ENCODE measurements at regions not wholly inside any gene's neighbourhood (a gene's known extent, or its start where the extent isn't known, plus 50 kb on each side); places are given as distances from the start of the nearest gene placed in this dataset.

GRCh38 chr2:221002101-221002685 is 569.9 kb downstream of the EPHA4 start:
- no peaks in the 10 kb centered on the region for H3K36me3 ChIP-seq
- H3K4me1 ChIP-seq = no peaks in the 10 kb centered on the region
- H3K9me3 ChIP-seq (replicated peaks in 1 of 11) = no peaks in the 10 kb centered on the region
- no peak overlapping the region for H3K27ac ChIP-seq
- no peak overlapping the region for H3K4me2 ChIP-seq
- no peak overlapping the region for H3K4me3 ChIP-seq
- TF ChIP-seq Cebpa-rat (IDR thresholded peaks at IDR 0.05) = no peak
- no peaks in the 10 kb centered on the region for H4K20me1 ChIP-seq
- no peak overlapping the region for H3K9ac ChIP-seq
- H3K27me3 ChIP-seq = no peaks in the 10 kb centered on the region

DNA sequence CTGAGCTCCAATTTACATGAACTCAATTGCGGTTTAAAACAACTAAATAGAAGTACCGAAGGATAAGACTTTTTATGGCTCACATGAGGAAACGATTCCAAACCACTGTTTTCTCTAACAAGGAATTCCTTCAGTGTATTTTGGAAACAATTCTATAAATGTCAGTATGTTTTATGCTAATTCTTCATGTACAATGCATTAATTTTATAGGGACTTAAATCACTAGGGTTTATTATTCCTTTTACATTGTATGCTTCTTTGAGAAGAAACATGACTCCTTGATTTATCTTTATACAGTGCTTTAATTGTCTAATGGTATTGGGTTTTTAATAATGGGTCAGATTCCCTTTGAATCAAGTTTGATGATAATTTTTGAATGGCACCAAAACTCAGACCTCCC is 566.8 kb downstream of the EPHA4 start:
- H3K4me2 ChIP-seq = no peak overlapping the region
- no peak overlapping the region for H3K9ac ChIP-seq
- TF ChIP-seq Cebpa-rat (IDR thresholded peaks at IDR 0.05) = no peak
- H3K36me3 ChIP-seq = no peaks in the 10 kb centered on the region
- no peaks in the 10 kb centered on the region for H3K4me1 ChIP-seq
- H3K4me3 ChIP-seq = no peak overlapping the region
- H4K20me1 ChIP-seq = no peaks in the 10 kb centered on the region
- no peaks in the 10 kb centered on the region for H3K27me3 ChIP-seq
- no peaks in the 10 kb centered on the region for H3K9me3 ChIP-seq (replicated peaks in 1 of 11)
- no peak overlapping the region for H3K27ac ChIP-seq

DNA sequence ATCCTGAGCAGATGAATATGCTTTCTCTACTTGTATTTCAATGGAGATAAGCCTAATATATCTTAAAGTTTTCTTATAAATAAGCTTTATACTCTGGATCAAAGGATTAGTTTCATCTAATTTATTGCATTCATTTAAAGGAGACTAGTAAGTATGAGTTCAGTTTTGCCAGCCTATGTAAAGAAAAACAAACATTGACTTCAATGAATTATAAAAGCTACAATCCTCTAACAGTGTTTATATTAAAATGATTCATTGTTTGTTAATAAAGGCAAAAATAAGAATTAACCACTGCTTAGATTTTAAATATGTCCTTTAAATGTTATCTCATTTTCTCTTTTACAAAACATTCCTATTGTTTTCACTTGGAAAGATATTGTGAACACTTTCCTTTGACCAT is 566.0 kb downstream of the EPHA4 start:
- H3K27ac ChIP-seq = no peak overlapping the region
- H3K4me3 ChIP-seq = no peak overlapping the region
- no peaks in the 10 kb centered on the region for H3K27me3 ChIP-seq
- no peak for TF ChIP-seq Cebpa-rat (IDR thresholded peaks at IDR 0.05)
- H4K20me1 ChIP-seq = no peaks in the 10 kb centered on the region
- no peaks in the 10 kb centered on the region for H3K4me1 ChIP-seq
- H3K9me3 ChIP-seq (replicated peaks in 1 of 11) = no peaks in the 10 kb centered on the region
- no peak overlapping the region for H3K4me2 ChIP-seq
- no peaks in the 10 kb centered on the region for H3K36me3 ChIP-seq
- no peak overlapping the region for H3K9ac ChIP-seq

- H3K4me3 ChIP-seq = no peak overlapping the region
- H3K27ac ChIP-seq = no peak overlapping the region
- TF ChIP-seq Cebpa-rat (IDR thresholded peaks at IDR 0.05) = no peak
- H3K36me3 ChIP-seq = no peaks in the 10 kb centered on the region
- H3K27me3 ChIP-seq = no peaks in the 10 kb centered on the region
- H3K4me2 ChIP-seq = no peak overlapping the region
- no peaks in the 10 kb centered on the region for H3K4me1 ChIP-seq
- H4K20me1 ChIP-seq = no peaks in the 10 kb centered on the region
- no peaks in the 10 kb centered on the region for H3K9me3 ChIP-seq (replicated peaks in 1 of 11)
- H3K9ac ChIP-seq = no peak overlapping the region
Observed at GRCh38 chr2:221016551-221016950, 555.6 kb downstream of the EPHA4 start.

DNA sequence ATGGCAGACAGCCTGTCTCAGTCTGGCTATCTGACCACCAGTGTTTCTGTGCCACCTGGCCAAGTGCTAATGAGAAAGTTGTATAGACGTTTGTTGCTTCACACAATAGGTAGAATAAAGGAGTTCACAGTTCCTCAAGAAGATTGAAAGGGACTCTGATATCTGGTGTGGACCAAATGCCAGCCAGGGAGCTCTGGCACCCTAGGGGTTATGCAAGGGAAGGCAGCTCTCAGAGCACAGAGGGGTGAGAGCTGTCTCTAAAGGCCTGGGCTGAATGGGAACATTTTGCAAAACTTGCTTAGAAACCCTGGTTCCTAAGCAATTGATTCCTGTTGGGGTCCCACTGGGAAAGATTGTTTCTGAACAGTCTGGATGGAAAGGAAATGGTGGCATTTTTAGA is 553.8 kb downstream of the EPHA4 start:
- Histone ChIP-seq H3K36me3 (no peaks in the 10 kb centered on the region), H3K9me3 (replicated peaks in 1 of 11) (no peaks in the 10 kb centered on the region), H3K4me2 (no peak overlapping the region), H3K27ac (no peak overlapping the region), H3K4me1 (no peaks in the 10 kb centered on the region), H4K20me1 (no peaks in the 10 kb centered on the region), H3K4me3 (no peak overlapping the region), H3K27me3 (no peaks in the 10 kb centered on the region), H3K9ac (no peak overlapping the region)
- TF ChIP-seq Cebpa-rat (IDR thresholded peaks at IDR 0.05) = no peak

DNA sequence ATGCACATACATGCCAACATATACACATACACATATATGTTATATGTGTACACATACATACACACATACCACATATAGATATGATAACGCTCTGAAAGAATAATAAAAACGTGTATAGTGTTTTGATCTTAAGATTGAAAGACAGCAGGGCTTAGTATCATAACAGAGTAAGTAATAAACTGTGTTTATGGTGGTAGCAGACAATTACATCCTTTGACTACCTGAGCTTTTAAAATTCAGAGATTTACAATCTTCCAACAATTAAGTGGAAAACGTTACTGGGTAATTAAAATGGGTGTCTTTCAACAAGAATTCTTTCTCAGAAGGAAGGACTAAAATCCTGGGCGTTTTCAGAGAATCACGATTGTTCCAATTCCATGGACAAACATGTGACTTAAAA is 552.4 kb downstream of the EPHA4 start:
- Histone ChIP-seq H3K9me3 (replicated peaks in 1 of 11) (no peaks in the 10 kb centered on the region), H3K36me3 (no peaks in the 10 kb centered on the region), H3K4me1 (peaks cover 0 to 2% (median under 1%) of the 10 kb centered on the region in 10 experiments; a peak in 7 of 20 replicates), H3K9ac (no peak overlapping the region), H3K27me3 (no peaks in the 10 kb centered on the region), H4K20me1 (no peaks in the 10 kb centered on the region), H3K27ac (no peak overlapping the region), H3K4me3 (no peak overlapping the region), H3K4me2 (no peak overlapping the region)
- TF ChIP-seq Cebpa-rat (IDR thresholded peaks at IDR 0.05) = no peak

DNA sequence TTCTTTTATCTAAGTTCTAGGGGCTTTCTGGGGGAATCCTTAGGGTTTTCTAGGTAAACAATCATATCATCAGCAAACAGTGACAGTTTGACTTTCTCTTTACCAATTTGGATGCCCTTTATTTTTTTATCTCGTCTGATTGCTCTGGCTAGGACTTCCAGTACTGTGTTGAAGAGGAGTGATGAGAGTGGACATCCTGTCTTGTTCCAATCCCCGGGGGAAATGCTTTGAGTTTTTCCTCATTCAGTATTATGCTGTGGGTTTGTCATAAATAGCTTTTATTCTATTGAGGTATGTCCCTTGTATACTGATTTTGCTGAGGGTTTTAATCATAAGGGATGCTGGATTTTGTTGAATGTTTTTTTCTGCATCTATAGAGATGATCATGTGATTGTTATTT is 549.5 kb downstream of the EPHA4 start:
- Histone ChIP-seq H3K9ac (no peak overlapping the region), H3K4me3 (no peak overlapping the region), H4K20me1 (no peaks in the 10 kb centered on the region), H3K9me3 (replicated peaks in 1 of 11) (peaks cover 0 to 7% (median 0%) of the 10 kb centered on the region in 11 experiments; a peak in 3 of 22 replicates), H3K4me2 (no peak overlapping the region), H3K27me3 (no peaks in the 10 kb centered on the region), H3K27ac (no peak overlapping the region), H3K36me3 (no peaks in the 10 kb centered on the region), H3K4me1 (peaks cover 6 to 13% (median 11%) of the 10 kb centered on the region in 10 experiments; a peak in 17 of 20 replicates)
- no peak for TF ChIP-seq Cebpa-rat (IDR thresholded peaks at IDR 0.05)

DNA sequence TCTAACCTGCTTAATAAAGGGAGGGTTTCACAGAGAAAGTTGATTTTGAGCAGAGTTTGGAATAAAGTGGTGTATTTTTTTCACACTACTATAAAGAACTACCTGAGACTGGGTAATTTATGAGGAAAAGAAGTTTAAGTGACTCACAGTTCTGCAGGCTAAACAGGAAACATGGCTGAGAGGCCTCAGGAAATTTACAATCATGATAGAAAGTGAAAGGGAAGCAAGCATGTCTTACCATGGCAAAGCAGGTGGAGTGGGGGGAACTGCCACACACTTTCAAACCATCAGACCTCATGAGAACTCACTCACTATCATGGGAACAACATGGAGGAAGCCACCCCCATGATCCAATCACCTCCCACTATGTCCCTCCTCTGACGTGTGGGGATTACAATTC is 546.7 kb downstream of the EPHA4 start:
- H3K36me3 ChIP-seq = no peaks in the 10 kb centered on the region
- H3K27ac ChIP-seq = 0 out of 22 replicates have a peak overlapping the region, but pooled peaks of 1 of the 11 experiments have one; percentile 16
- no peaks in the 10 kb centered on the region for H4K20me1 ChIP-seq
- peaks cover 0 to 7% (median 0%) of the 10 kb centered on the region in 11 experiments; a peak in 3 of 22 replicates for H3K9me3 ChIP-seq (replicated peaks in 1 of 11)
- H3K4me3 ChIP-seq = no peak overlapping the region
- peak overlapping the region; percentile 11 to 63 (median 42); a peak in 19 of 22 replicates for H3K4me2 ChIP-seq
- H3K9ac ChIP-seq = no peak overlapping the region
- peaks cover 6 to 13% (median 11%) of the 10 kb centered on the region in 10 experiments; a peak in 17 of 20 replicates for H3K4me1 ChIP-seq
- no peaks in the 10 kb centered on the region for H3K27me3 ChIP-seq
- no peak for TF ChIP-seq Cebpa-rat (IDR thresholded peaks at IDR 0.05)

DNA sequence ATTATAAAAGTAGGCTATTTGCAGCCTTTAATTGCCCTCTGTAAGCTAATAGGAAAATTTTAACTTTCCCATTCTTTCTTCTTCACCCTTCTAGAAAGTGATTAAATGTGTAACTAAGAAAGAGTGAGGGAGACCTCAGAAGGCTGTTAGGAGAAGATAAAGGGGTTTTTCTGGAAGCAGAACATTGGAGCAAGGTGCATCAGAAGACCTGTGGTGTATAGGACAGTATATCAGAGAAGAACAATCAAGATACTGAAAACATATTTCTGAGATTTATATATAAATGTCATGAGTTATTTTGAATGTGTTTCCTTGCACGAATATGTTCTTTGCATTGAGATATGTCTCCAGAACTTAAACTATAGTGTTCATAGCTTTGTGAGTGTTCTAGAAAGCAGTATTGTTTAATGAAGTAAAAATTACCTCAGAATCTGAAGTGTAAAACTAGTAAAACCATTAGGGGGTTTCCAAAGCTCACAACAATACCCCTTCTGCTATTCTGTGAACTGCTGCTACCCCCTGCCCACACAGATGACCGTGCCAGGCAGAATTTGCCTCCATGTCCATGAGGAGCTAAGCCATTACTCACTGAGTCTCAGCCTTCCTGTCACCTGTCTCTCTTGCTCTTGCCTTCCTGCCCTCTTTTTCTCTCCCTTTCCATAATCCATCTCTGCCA is 537.9 kb downstream of the EPHA4 start:
- TF ChIP-seq Cebpa-rat (IDR thresholded peaks at IDR 0.05) = no peak
- Histone ChIP-seq H3K4me3 (no peak overlapping the region), H3K36me3 (no peaks in the 10 kb centered on the region), H3K9ac (no peak overlapping the region), H3K27me3 (no peaks in the 10 kb centered on the region), H3K9me3 (replicated peaks in 1 of 11) (no peaks in the 10 kb centered on the region), H3K4me2 (no peak overlapping the region), H3K27ac (no peak overlapping the region), H4K20me1 (no peaks in the 10 kb centered on the region), H3K4me1 (no peaks in the 10 kb centered on the region)

- Histone ChIP-seq H3K9me3 (replicated peaks in 1 of 11) (no peaks in the 10 kb centered on the region), H3K27ac (no peak overlapping the region)
Observed at GRCh38 chr2:221034973-221035372, 537.1 kb downstream of the EPHA4 start.

More at GRCh38 chr2:221034973-221035372, 537.1 kb downstream of the EPHA4 start:
- Histone ChIP-seq H3K4me3 (no peak overlapping the region), H3K9ac (no peak overlapping the region), H3K27me3 (no peaks in the 10 kb centered on the region), H3K36me3 (no peaks in the 10 kb centered on the region), H3K4me1 (no peaks in the 10 kb centered on the region), H3K4me2 (no peak overlapping the region), H4K20me1 (no peaks in the 10 kb centered on the region)
- no peak for TF ChIP-seq Cebpa-rat (IDR thresholded peaks at IDR 0.05)
